Uterus (tissue), 2 donors: ENCODE measurements at regions not wholly inside any gene's neighbourhood (a gene's known extent, or its start where the extent isn't known, plus 50 kb on each side); places are given as distances from the start of the nearest gene placed in this dataset.

ENCODE experiments used
- CTCF ChIP-seq, 4 experiments: fragments of 200-600 bp in 2 of 4; fragments of 450-650 bp in 2 of 4; sonication (generic) in 2 of 4; IDR thresholded peaks; one replicate each; pipeline ENCODE4 v1.5.1; 2016 to 2019; ENCODE audit warnings: antibody characterized with exemption in 4 of 4, mild to moderate bottlenecking in 2 of 4, moderate library complexity in 1 of 4
- POLR2A ChIP-seq, 2 donors: fragments of 450-650 bp; IDR thresholded peaks; one replicate each; pipeline ENCODE4 v1.6.1; 2016; ENCODE audit warnings: antibody characterized with exemption in 2 of 2, mild to moderate bottlenecking in 1 of 2, moderate library complexity in 1 of 2

- TF ChIP-seq POLR2A (IDR thresholded peaks at IDR 0.05) (no peak), CTCF (IDR thresholded peaks at IDR 0.05) (no peak)
Measured at GRCh38 chr12:23433121-23433520, 516.3 kb downstream of the SOX5 start.
